ENCODE measurements at regions not wholly inside any gene's neighbourhood (a gene's known extent, or its start where the extent isn't known, plus 50 kb on each side); places are given as distances from the start of the nearest gene placed in this dataset.
"Not testable (repeated sequence)": the region's sequence is repeated elsewhere in the genome, so short reads cannot be mapped to it uniquely, and the experiment has no call there.

- no peak for DNase-seq (ENCODE audit: low spot score)
- TF ChIP-seq, protein P1, sequence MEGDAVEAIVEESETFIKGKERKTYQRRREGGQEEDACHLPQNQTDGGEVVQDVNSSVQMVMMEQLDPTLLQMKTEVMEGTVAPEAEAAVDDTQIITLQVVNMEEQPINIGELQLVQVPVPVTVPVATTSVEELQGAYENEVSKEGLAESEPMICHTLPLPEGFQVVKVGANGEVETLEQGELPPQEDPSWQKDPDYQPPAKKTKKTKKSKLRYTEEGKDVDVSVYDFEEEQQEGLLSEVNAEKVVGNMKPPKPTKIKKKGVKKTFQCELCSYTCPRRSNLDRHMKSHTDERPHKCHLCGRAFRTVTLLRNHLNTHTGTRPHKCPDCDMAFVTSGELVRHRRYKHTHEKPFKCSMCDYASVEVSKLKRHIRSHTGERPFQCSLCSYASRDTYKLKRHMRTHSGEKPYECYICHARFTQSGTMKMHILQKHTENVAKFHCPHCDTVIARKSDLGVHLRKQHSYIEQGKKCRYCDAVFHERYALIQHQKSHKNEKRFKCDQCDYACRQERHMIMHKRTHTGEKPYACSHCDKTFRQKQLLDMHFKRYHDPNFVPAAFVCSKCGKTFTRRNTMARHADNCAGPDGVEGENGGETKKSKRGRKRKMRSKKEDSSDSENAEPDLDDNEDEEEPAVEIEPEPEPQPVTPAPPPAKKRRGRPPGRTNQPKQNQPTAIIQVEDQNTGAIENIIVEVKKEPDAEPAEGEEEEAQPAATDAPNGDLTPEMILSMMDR (IDR thresholded peaks at IDR 0.05; ENCODE audit: extremely low read depth, missing control alignments) = no peak
Measured at GRCh38 chr5:86460519-86460918, 157.2 kb upstream of the COX7C start.

DNA sequence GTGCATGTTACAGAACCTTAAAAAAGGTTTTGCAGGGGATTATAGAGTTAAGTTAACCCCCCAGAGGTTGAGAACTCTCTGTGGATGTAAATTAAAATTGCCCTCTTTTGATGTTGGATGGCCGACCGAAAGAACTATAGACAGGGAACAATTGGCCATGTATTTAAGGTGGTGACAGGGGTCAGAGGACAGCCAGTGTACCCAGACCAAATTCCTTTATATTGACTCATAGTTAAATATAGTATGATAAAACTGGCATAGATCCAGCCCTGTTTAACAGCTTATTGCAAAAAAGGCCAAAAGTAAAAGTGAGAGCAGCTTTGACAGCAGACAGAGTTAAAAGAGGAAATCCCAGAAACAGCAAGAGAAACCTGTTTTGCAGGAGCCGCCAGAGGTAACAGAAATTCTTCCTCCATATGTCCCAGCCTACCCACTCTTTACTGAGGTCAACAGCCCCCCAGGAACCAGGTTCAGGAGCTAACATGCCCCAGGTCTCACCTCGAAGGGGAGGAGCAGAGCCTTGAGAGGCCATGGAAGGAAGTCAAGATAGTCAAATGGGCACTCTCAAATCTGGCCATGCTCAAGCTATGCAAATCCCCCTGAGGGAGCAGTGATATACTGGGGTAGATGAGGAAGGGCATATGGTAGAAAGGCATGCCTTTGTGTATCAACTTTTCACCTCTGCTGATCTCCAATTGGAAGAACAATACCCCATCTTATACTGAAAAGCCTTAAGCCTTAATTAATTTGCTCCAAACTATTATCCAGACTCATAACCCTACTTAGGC is 156.4 kb upstream of the COX7C start:
- DNase-seq (ENCODE audit: low spot score) = no peak
- TF ChIP-seq, protein P1 (IDR thresholded peaks at IDR 0.05; ENCODE audit: extremely low read depth, missing control alignments) = no peak

- DNase-seq (ENCODE audit: low spot score) = no peak
- TF ChIP-seq, protein P1 (IDR thresholded peaks at IDR 0.05; ENCODE audit: extremely low read depth, missing control alignments) = no peak
Measured at GRCh38 chr5:86463339-86463738, 154.4 kb upstream of the COX7C start.

DNA sequence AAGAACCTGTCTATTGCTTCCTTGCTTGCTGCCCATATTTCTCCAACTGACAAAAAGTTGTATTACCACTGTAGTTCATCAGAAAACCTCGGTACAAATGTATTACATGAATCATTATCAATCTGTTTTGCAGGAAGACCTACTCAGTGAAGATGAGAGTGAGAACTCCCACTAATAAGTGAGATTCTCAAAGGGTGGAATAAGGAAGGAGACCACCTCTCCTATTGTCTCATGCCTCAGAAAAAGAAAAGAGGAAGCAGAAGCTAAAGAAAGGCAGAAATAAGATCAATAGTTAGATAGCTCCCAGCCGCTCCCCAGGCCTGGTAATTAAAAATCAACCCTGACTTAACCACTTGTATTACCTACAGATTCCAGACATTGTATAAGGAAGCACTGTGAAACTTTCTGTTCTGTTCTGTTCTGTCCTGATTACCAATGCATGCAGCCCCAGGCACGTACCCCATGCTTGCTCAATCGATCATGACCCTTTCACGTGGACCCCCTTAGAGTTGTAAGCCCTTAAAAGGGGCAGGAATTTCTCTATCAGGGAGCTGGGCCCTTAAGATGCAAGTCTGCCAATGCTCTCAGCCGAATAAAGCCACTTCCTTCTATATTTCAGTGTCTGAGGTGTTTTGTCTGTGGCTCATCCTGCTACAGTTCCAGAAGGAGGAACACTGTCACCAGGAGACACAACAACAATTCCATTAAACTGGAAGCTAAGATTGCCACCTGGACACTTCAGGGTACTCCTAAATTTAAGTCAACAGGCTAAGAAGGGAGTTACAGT is 152.5 kb upstream of the COX7C start:
- DNase-seq (ENCODE audit: low spot score) = no peak
- TF ChIP-seq, protein P1 (IDR thresholded peaks at IDR 0.05; ENCODE audit: extremely low read depth, missing control alignments) = no peak

- not testable (repeated sequence) for DNase-seq (ENCODE audit: low spot score)
Measured at GRCh38 chr5:86466721-86467120, 151.0 kb upstream of the COX7C start.

DNA sequence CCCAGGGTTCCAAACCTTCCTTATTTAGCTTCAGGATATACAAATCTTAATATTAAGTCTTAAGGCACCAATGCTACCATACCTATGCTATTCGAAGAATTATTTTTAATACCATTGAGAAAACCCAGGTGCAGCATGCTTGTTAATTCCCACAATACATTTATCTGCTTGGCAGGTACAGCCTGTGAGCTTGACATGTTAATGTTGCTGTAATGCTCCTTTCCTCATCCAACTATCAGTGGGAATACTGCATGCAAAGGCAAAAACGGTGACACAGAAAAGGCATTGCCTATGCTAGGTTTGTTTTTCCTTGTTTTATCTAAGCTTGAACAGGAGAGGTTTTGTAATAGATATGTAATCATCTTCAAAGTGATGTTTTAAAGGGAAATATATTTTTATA is 135.7 kb upstream of the COX7C start:
- no peak for DNase-seq (ENCODE audit: low spot score)
- TF ChIP-seq, protein P1 (IDR thresholded peaks at IDR 0.05; ENCODE audit: extremely low read depth, missing control alignments) = no peak

GRCh38 chr5:86493777-86494176 is 124.0 kb upstream of the COX7C start:
- TF ChIP-seq, protein P1 (IDR thresholded peaks at IDR 0.05; ENCODE audit: extremely low read depth, missing control alignments) = no peak
- DNase-seq (ENCODE audit: low spot score) = no peak
